H7 (cell line): ENCODE measurements at regions not wholly inside any gene's neighbourhood (a gene's known extent, or its start where the extent isn't known, plus 50 kb on each side); places are given as distances from the start of the nearest gene placed in this dataset.

Experiments
- DNase-seq: peaks from one replicate; pipeline ENCODE4 v3.0.0; 2012
- H3K27me3 ChIP-seq: 2 replicates; pipeline ENCODE4 v1.6.0; 2011; ENCODE audit warnings: mild to moderate bottlenecking, low read length; ENCODE audit not compliant: control insufficient read depth, insufficient read depth
- H3K36me3 ChIP-seq: replicated peaks from 2 replicates; pipeline ENCODE4 v1.5.1; 2011; ENCODE audit warnings: low read length; ENCODE audit not compliant: control insufficient read depth, insufficient read depth
- H3K4me3 ChIP-seq: 2 replicates; pipeline ENCODE4 v1.5.1; 2011; ENCODE audit warnings: low read depth, mild to moderate bottlenecking, control low read depth, low read length, moderate library complexity; ENCODE audit not compliant: insufficient read depth

DNA sequence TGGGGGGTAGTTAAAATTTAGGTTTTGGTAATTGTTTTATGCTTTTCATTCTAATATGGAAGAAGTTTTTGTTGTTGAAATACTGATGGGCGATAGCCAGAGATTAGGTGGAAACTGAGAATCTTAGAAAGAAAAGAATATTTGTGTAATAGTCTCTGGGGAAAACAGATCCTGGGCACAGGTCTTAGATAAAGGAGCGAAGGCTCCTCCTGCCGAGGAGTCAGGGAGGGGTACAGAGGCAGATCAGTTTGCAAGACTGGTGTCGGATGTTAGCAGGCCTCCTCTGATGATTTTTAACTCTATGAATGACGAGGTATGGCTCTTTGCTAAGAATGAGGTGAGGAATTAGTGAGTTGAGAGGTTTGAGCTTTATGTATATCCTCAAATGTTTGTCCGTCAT, 339.7 kb downstream of the HGF start:
- peak; percentile 10 for DNase-seq
- Histone ChIP-seq H3K36me3 (no peaks in the 10 kb centered on the region), H3K27me3 (no peaks in the 10 kb centered on the region), H3K4me3 (no peak overlapping the region)

DNA sequence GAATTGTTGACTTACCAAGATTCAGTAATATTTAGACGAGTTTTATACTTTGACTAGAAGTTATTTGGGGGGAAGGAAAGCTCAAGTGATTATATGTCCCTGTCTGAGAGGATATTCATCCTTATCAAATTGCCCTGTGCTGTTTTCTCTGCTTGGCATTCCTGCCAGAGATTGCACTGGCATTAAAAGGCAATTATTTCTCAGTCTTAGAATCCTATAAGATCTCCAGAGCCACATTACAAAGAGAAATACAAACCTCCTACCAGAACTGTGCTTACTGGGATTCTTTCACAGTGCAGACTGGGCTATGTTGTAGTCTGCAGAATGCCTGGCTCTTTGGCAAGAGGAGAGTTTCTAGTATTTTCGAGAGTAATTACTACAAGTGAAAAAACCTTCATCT, 342.4 kb downstream of the HGF start:
- no peaks in the 10 kb centered on the region for H3K27me3 ChIP-seq
- H3K36me3 ChIP-seq: no peaks in the 10 kb centered on the region
- no peak overlapping the region for H3K4me3 ChIP-seq
- no peak for DNase-seq

DNA sequence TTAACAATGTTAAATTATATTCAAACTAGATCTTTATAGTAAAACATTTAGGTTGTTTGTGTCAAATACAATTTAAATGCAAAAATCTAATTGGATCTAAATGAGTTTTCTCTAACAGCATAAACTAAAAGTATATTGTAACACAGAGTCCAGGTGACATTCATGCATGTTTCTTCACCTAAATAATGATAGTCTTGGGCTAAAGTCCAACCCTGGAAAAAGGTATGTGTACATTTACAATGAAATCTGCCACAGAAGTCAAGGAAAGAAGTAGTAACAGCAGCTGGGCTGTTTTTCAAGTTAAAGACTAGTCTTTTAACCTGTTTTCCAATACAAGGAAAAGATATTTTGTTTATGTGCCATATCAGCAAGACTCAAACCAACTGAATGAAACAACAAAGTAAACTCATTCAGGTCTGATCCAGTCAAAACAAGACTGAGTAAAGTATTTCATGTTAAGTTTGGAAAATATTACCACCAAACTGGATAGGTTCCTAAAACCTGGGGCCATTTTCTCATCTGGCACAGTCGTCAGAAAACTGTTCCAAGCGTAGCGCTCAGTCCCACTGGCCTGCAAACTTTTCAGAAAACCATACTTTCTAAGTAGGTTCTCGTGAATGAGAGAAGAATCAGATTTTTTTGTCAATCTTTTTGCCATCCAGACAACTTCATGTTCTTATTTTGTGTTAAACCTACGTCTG, 349.2 kb downstream of the HGF start:
- Histone ChIP-seq H3K4me3 (no peak overlapping the region), H3K36me3 (no peaks in the 10 kb centered on the region)

DNA sequence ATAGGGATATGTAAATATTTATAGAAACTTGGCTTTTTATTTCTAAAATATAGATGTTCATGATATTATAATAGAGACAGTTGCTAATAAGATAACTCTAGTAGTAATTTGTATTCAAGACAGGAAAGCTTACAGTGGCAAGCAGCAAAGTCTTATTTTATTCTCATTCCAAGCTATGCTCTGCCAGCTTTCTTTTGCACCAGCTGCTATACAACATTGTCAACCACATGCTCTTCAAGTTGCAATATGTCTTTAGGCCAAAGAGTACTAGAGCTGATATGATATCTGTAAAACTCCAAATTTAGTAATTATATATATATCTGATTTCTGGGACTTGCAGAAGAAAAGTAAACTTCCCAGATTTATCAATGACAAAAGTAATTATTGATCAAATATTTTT, 350.1 kb downstream of the HGF start:
- Histone ChIP-seq H3K4me3 (no peak overlapping the region), H3K27me3 (no peaks in the 10 kb centered on the region), H3K36me3 (no peaks in the 10 kb centered on the region)
- DNase-seq: no peak

More for the DNA sequence above, 349.2 kb downstream of the HGF start:
- H3K27me3 ChIP-seq: no peaks in the 10 kb centered on the region
- no peak for DNase-seq

DNA sequence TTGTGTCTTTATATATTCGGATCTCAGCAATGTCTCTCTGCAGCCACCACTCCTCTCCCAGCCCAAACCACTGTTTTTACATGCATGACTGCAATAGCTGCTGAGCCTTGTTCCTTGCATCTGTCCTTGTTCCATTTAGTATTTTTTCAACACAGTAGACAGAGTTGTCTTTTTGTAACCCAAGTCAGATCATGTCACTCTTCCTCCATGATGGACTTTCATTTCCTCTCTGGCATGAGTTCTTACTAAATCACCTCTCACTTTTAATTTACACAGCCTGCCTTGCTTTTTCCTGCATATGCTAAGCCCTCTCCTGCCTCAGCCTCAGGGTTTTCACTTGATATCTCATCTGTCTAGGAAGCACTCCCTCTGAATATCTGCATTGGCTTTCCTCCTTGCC, 353.2 kb downstream of the HGF start:
- Histone ChIP-seq H3K27me3 (no peaks in the 10 kb centered on the region), H3K4me3 (no peak overlapping the region), H3K36me3 (no peaks in the 10 kb centered on the region)
- DNase-seq: no peak

DNA sequence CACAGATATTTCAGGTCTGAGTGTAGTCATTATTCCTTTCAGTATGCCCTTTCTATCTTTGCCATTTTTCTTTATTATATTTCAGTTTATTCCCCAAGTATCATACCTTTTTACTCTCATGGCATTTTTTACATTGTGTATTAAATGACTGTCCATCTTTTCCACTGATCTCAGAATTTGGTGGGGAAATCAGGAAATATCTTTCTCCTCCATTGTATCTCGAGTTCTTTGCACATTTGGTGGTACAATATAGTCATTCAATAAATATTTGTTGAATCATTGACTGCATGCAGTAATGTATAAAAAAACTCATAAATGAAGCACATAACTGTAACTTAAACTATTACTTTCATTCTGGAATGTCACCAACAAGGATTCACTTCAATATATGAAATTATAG, 354.7 kb downstream of the HGF start:
- H3K36me3 ChIP-seq: no peaks in the 10 kb centered on the region
- no peak overlapping the region for H3K4me3 ChIP-seq
- DNase-seq: no peak
- H3K27me3 ChIP-seq: no peaks in the 10 kb centered on the region

DNA sequence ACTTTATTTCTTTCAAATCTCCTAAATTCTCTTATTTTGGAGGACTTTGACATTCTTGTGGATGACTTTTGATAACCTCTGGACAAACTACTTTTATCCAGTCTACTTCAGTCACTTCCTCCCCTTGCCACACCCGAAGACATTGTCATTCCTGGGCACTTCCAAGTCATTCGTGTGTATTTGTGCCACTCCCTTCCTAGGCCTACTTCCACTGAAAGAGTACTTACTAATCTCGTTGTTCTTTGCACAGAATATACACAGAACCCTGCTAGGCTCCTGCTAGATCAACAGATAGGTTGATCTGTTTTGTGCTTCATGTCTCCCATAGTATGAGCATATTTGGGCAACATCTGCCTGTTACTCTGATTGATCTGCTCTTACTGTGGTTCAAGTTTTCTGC, 355.4 kb downstream of the HGF start:
- Histone ChIP-seq H3K27me3 (no peaks in the 10 kb centered on the region), H3K4me3 (no peak overlapping the region), H3K36me3 (no peaks in the 10 kb centered on the region)
- no peak for DNase-seq

DNA sequence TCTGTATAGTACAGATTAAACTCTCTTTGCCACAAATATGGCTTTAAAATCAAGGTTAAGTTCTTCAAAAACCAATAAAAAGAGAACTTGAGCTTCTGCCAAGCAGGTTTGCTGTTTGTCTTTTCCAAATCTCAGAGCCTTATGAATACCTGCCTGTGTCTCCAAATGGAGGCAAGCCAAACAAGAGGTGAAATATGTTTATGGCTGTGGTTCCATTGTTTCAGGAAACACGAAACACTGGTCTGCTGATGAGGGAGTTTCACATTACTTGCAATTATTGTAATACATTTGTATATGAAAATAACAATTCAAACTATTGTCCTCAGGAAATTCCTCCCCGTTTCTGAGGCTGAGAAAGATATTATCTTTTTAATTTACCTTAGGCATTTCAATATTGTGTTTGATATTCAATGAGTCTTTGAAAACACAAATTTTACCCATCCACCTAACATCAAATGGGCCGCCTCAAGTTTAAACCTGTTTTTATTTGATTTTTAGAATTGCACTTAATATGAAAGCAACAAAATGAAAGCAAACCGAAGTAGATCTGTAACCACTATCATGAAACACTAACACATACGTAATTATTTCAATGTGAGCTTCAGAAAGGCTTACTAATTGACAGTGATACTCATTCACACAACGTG, 359.3 kb downstream of the HGF start:
- no peak overlapping the region for H3K4me3 ChIP-seq
- DNase-seq: no peak
- no peaks in the 10 kb centered on the region for H3K27me3 ChIP-seq
- H3K36me3 ChIP-seq: no peaks in the 10 kb centered on the region

DNA sequence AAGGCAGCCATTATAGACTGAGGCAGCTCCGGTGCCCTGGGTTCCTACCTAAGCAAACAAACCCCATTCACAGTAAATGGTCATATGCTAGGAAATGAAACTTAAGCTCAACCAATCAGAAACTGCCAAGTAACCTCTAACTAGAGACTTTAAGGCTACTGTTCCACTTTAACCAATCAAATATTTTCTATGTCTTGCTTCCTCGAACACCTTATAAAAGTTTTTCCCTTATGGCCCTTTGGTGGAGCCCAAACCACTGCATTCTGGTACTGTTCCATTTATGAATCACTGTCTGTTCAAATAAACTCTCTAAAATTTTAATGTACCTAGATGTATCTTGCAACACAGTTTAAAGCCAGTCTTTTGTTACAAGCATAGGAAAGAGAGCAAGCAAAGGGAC, 361.1 kb downstream of the HGF start:
- Histone ChIP-seq H3K4me3 (no peak overlapping the region), H3K36me3 (no peaks in the 10 kb centered on the region), H3K27me3 (no peaks in the 10 kb centered on the region)
- DNase-seq: no peak

DNA sequence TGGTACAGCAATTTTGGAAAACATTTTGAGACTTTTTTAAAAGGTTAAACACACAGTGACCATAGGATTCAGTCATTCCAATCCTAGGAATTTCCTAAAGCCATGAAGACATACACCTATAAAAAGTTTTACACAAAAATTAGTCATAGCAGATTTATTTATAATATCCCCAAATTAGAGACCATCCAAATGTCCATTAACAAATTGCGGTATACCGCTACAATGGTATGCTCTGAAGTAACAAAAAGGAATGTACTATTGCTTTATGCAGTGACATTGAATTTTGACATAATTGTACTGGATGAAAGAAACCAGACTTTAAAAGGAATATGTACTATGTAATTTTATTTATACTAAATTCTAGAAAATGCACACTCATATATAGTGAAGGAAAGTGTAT, 362.8 kb downstream of the HGF start:
- Histone ChIP-seq H3K4me3 (no peak overlapping the region), H3K36me3 (no peaks in the 10 kb centered on the region), H3K27me3 (no peaks in the 10 kb centered on the region)
- no peak for DNase-seq

DNA sequence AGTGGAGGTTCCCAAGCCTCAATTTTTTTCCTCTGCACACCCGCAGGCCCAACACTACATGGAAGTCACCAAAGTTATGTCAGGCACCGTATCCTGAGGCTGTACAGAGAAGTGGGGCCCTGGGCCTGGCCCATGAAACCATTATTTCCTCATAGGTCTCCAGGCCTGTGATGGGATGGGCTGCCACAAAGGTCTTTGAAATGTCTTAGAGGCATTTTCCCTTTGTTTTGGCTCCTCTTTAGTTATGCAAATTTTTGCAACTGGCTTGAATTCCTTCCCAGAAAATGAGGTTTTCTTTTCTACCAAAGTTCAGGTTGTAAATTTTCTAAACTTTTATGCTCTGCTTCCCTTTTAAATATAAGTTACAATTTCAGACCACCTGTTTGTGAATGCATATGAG, 365.2 kb downstream of the HGF start:
- DNase-seq: no peak
- Histone ChIP-seq H3K4me3 (no peak overlapping the region), H3K36me3 (no peaks in the 10 kb centered on the region), H3K27me3 (no peaks in the 10 kb centered on the region)

DNA sequence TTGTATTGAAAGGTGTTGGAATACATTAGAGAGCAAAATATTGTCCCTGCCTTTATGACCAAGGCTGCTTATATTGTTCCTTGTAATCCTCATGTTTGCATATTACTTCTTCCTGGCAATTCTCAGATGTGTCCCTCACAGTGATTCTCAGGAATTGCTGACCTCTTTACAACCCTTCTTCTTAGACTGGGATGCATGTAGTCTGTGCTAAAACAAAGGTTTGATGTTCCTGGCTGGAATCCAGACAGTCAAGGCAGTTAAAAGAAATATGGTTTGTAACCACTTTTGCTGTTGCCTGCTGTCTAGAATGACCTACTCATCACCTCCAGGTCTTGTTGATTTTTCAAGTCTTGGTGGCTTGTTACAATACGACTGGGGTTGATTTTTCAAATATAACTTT, 367.6 kb downstream of the HGF start:
- H3K27me3 ChIP-seq: no peaks in the 10 kb centered on the region
- H3K4me3 ChIP-seq: no peak overlapping the region
- no peak for DNase-seq
- H3K36me3 ChIP-seq: no peaks in the 10 kb centered on the region

DNA sequence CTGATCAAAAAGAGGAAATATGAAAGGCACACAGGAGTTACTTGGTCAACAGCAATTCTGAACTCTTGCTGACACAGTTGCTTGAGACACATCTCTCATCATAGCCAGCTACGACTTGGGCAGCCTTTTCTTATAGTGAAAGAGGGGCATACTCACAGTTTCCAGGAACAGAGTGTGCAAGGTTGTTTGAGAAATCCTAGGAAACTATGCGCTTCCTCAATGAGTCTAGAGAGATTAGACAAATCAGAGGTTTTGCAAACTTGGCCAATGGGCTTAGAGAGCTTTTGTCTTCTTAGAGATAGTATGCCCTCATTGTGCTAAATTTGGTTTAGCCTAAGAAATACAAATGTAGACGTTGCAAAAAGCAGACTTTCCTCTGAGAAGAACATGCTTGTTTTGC, 370.4 kb downstream of the HGF start:
- Histone ChIP-seq H3K27me3 (no peaks in the 10 kb centered on the region), H3K36me3 (no peaks in the 10 kb centered on the region), H3K4me3 (no peak overlapping the region)
- DNase-seq: no peak

DNA sequence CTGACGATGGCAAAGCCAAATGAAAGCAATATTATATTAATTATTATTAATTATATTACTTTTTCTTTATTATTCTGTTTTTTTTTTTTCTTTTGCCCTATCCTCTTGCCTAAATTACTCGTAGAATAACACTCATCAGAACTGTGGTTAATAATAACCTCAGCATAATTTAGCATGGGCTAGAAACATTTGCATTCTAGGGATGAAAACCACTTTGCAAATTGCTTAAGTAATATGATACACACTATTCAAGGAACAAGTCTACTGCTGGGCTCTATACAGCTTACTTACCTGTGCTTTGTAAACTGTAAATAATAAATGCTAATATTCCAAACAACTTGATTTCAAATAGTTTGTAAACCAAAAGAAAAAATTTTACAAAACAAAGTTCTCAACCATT, 375.8 kb downstream of the HGF start:
- no peaks in the 10 kb centered on the region for H3K27me3 ChIP-seq
- no peaks in the 10 kb centered on the region for H3K36me3 ChIP-seq
- no peak for DNase-seq
- no peak overlapping the region for H3K4me3 ChIP-seq

DNA sequence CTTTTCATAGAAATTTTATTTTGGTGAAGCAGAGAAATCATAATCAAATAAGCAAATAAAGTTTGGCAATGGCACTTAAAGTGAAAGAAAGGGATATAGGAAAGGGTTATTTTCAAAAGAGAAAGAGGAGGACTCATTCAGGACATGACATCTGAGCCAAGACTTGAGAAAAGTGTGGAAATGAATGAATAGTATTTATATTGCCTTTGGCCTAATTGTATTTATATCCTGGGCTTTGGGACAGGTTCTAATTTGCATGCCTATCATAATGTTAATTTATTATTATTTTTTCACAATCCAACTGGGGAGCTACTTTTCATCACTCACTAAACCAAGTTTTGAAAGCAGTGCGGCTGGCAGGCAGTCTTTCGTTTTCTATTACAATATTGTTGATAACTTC, 376.8 kb downstream of the HGF start:
- H3K27me3 ChIP-seq: no peaks in the 10 kb centered on the region
- no peak for DNase-seq
- no peak overlapping the region for H3K4me3 ChIP-seq
- H3K36me3 ChIP-seq: no peaks in the 10 kb centered on the region

DNA sequence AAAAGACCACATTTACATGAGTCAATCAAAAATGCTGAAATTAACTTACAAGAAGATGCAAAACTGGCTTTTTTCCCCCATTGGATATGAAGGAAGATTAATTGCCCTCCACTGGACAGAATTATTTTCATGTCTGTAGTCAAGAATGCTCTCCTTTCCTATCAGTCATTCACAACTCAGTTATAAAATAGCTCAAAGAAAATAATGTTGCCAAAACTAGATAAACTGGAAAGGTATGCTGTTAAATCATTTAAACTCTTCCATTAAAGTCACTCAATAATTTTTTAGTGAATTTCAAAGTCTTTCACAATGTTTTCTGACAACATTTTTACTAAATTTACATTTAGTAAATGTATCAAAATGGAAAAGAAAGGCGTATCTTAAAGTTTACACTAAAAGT, 384.5 kb downstream of the HGF start:
- no peak overlapping the region for H3K4me3 ChIP-seq
- H3K36me3 ChIP-seq: no peaks in the 10 kb centered on the region
- H3K27me3 ChIP-seq: no peaks in the 10 kb centered on the region
- DNase-seq: no peak
